ENCODE measurements at regions not wholly inside any gene's neighbourhood (a gene's known extent, or its start where the extent isn't known, plus 50 kb on each side); places are given as distances from the start of the nearest gene placed in this dataset.

GRCh38 chr9:80117031-80117430, 545.3 kb downstream of the TLE4 start:
- Histone ChIP-seq H3K9me2 (replicated peaks; ENCODE audit: insufficient read depth, low read length) (no peaks in the 10 kb centered on the region), H4K20me1 (ENCODE audit: insufficient read depth, low read length) (no peaks in the 10 kb centered on the region), H3K27ac (ENCODE audit: low read length) (no peak overlapping the region), H3K27me3 (replicated peaks; ENCODE audit: insufficient read depth, low read length) (no peaks in the 10 kb centered on the region), H3K36me3 (replicated peaks; ENCODE audit: insufficient read depth, low read length) (no peaks in the 10 kb centered on the region), H3K4me2 (ENCODE audit: low read depth, low read length) (no peak overlapping the region), H3K79me2 (ENCODE audit: low read length) (no peaks in the 10 kb centered on the region), H3K4me3 (ENCODE audit: low read length) (no peak overlapping the region), H3K9me3 (replicated peaks; ENCODE audit: insufficient read depth, low read length) (no peaks in the 10 kb centered on the region; the same call in 1 of the 2 replicates), H3F3A (ENCODE audit: insufficient read depth, low read length) (no peaks in the 10 kb centered on the region), H3K9ac (ENCODE audit: low read length) (no peak overlapping the region), H2AFZ (ENCODE audit: low read length) (no peak overlapping the region), H3K4me1 (ENCODE audit: low read length) (no peaks in the 10 kb centered on the region)
- no peak for DNase-seq
- TF ChIP-seq EZH2phosphoT487 (IDR thresholded peaks at IDR 0.05; ENCODE audit: low read length) (no peak), EZH2 (optimal IDR thresholded peaks at IDR 0.05; ENCODE audit: low read depth, low read length) (no peak), CTCF (IDR thresholded peaks at IDR 0.05; ENCODE audit: low read length) (no peak)

GRCh38 chr9:80114241-80114640, 542.5 kb downstream of the TLE4 start:
- no peak for TF ChIP-seq EZH2 (optimal IDR thresholded peaks at IDR 0.05; ENCODE audit: low read depth, low read length)
- TF ChIP-seq CTCF (IDR thresholded peaks at IDR 0.05; ENCODE audit: low read length), result no peak
- TF ChIP-seq EZH2phosphoT487 (IDR thresholded peaks at IDR 0.05; ENCODE audit: low read length), result no peak
- no peak overlapping the region for H3K4me2 ChIP-seq (ENCODE audit: low read depth, low read length)
- no peak overlapping the region for H3K27ac ChIP-seq (ENCODE audit: low read length)
- no peaks in the 10 kb centered on the region for H3F3A ChIP-seq (ENCODE audit: insufficient read depth, low read length)
- no peak for DNase-seq
- no peaks in the 10 kb centered on the region for H3K36me3 ChIP-seq (replicated peaks; ENCODE audit: insufficient read depth, low read length)
- no peak overlapping the region for H3K9ac ChIP-seq (ENCODE audit: low read length)
- no peaks in the 10 kb centered on the region for H3K9me2 ChIP-seq (replicated peaks; ENCODE audit: insufficient read depth, low read length)
- no peak overlapping the region for H2AFZ ChIP-seq (ENCODE audit: low read length)
- H4K20me1 ChIP-seq (ENCODE audit: insufficient read depth, low read length), result no peaks in the 10 kb centered on the region
- H3K79me2 ChIP-seq (ENCODE audit: low read length), result no peaks in the 10 kb centered on the region
- H3K27me3 ChIP-seq (replicated peaks; ENCODE audit: insufficient read depth, low read length), result no peaks in the 10 kb centered on the region
- no peaks in the 10 kb centered on the region for H3K4me1 ChIP-seq (ENCODE audit: low read length)
- no peaks in the 10 kb centered on the region; the same call in 1 of the 2 replicates for H3K9me3 ChIP-seq (replicated peaks; ENCODE audit: insufficient read depth, low read length)
- no peak overlapping the region for H3K4me3 ChIP-seq (ENCODE audit: low read length)

- Histone ChIP-seq H3K27ac (ENCODE audit: low read length) (no peak overlapping the region), H3K36me3 (replicated peaks; ENCODE audit: insufficient read depth, low read length) (no peaks in the 10 kb centered on the region), H4K20me1 (ENCODE audit: insufficient read depth, low read length) (no peaks in the 10 kb centered on the region), H3K9ac (ENCODE audit: low read length) (no peak overlapping the region), H3K4me3 (ENCODE audit: low read length) (no peak overlapping the region), H3K9me3 (replicated peaks; ENCODE audit: insufficient read depth, low read length) (no peaks in the 10 kb centered on the region), H3F3A (ENCODE audit: insufficient read depth, low read length) (no peaks in the 10 kb centered on the region), H3K4me1 (ENCODE audit: low read length) (no peaks in the 10 kb centered on the region), H3K27me3 (replicated peaks; ENCODE audit: insufficient read depth, low read length) (no peaks in the 10 kb centered on the region), H2AFZ (ENCODE audit: low read length) (no peak overlapping the region), H3K4me2 (ENCODE audit: low read depth, low read length) (no peak overlapping the region), H3K79me2 (ENCODE audit: low read length) (no peaks in the 10 kb centered on the region), H3K9me2 (replicated peaks; ENCODE audit: insufficient read depth, low read length) (no peaks in the 10 kb centered on the region)
- TF ChIP-seq EZH2 (optimal IDR thresholded peaks at IDR 0.05; ENCODE audit: low read depth, low read length), result no peak
- no peak for TF ChIP-seq CTCF (IDR thresholded peaks at IDR 0.05; ENCODE audit: low read length)
- no peak for TF ChIP-seq EZH2phosphoT487 (IDR thresholded peaks at IDR 0.05; ENCODE audit: low read length)
- DNase-seq, result no peak
Observed at GRCh38 chr9:80107931-80108660, 536.3 kb downstream of the TLE4 start.
